HG03045 (cell line): ENCODE measurements at regions not wholly inside any gene's neighbourhood (a gene's known extent, or its start where the extent isn't known, plus 50 kb on each side); places are given as distances from the start of the nearest gene placed in this dataset.

Experiments
- ATAC-seq: cut with Tn5 transposase; IDR thresholded peaks from one replicate; pipeline ENCODE4 v1.9.1; 2021; ENCODE audit warnings: mild to moderate bottlenecking, moderate library complexity; ENCODE audit not compliant: unreplicated experiment

DNA sequence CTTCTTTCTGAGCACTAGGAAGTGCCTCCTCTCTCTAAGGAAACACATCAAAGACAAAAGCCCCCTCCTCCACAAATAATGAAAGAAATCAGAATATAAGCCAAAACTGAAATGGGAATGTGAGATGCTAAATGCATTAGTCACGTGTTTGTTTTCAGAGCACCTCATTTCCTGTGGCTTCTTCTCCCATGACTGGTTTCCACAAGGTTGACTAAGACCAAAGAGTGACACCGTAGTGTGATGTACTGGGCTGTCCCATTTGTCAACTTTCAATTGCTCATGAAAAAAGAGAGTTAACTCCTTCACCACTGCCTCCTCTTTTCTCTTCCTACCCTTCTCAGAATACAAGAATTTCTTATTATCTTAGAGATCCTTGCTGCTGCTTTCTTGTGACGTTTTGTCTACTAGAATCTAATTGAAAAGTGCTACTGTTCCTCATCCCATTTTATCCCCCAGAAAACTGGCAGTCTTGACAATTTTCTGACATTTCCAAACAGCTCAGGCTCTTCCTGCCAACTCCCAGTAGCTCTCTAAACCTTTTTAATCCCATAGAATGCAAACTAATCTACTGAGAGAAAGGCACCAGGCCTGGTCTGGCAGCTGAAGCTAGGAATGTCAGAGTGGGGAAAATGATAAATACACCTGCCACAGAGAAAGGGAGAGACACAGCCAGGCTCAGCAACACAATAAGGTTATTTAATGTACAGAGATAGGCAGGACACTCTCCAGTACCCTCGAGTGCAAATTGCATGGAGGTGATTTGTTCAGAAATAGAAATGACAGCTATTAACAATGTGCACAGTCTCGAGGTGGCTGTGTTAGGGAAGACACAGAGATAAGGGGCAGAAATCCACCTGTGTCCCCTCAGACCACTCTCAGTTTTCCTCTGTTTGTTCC is 671.7 kb upstream of the NRSN1 start:
- ATAC-seq, result no peak

DNA sequence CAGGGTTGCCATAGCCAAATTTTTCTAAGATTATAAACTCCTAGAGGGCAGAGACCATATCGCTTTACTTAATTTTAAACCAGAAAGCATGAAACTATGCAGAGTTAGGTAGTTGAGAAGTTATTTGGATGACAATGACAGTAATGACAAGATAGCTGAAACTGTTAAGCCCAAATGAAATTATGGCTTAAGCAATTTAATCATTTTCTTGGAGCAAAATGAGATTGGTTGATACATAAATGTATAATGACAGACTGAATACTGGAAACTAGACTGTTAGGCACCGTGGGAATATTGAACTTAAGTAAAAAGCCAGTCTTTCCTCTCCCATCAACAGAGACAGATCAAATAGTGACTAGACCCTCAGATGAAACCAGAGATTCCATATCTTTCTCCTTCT is 670.3 kb upstream of the NRSN1 start:
- no peak for ATAC-seq

GRCh38 chr6:23456396-23456795 is 669.6 kb upstream of the NRSN1 start:
- no peak for ATAC-seq

DNA sequence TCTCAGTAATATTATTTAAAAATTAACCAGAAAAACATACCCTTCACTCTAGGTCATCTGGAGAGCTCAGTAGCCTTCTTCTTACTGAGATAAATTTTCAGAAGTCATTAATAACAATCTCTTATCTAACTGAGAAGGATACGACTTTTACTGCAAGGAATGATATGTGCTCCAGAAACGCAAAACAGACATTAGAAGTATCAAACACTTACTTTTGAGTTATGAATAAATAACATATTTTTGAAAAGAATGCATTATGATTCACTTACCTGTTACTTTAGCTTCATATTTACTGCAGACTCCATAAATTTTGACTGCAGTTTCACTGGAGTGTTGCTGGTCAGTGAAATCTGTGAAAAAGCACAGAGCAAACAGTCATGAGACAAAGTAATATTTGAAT is 668.7 kb upstream of the NRSN1 start:
- no peak for ATAC-seq

- no peak for ATAC-seq
Measured at GRCh38 chr6:23465912-23466311, 660.1 kb upstream of the NRSN1 start.

GRCh38 chr6:23477586-23477985 is 648.4 kb upstream of the NRSN1 start:
- ATAC-seq, result no peak

DNA sequence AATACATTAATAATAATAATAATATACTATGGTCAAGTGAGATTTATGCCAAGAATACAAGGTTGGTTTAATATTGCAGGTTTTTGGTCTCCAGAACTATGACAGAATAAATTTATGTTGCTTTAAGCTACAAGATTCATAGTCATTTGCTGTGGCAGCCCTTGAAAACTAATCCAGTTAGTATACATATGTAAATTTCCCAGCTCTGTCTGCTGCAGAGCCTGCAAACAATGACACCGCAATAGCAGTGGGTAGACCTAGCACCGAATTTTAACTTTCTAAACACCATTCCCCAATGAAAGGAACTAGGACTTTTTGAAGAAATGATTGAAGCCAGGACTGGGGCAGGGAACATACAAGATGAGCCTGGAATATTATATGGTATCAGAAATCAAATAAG is 647.7 kb upstream of the NRSN1 start:
- no peak for ATAC-seq

- ATAC-seq, result no peak
Measured at GRCh38 chr6:23483896-23484295, 642.1 kb upstream of the NRSN1 start.

- ATAC-seq, result no peak
Measured at GRCh38 chr6:23494367-23494766, 631.6 kb upstream of the NRSN1 start.

DNA sequence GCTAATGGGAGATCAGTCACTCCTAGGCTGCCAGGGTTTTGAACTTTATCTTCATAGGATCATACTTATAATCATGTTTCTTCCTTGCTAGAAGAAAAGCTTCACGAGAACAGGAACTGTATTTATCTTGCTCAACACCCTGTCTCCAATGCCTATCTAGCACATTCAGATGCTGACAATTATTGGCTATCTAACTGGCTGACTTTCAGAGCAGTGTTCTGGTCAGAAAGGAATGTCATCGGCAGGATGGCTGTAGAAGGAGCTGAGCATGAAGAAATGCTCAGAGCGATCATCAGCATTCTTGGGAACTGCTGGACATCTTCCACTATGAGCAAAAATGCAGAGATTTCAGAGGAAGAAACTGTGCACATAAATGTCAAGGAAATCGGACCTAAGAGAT is 628.0 kb upstream of the NRSN1 start:
- no peak for ATAC-seq

- no peak for ATAC-seq
Measured at GRCh38 chr6:23499549-23499948, 626.5 kb upstream of the NRSN1 start.

DNA sequence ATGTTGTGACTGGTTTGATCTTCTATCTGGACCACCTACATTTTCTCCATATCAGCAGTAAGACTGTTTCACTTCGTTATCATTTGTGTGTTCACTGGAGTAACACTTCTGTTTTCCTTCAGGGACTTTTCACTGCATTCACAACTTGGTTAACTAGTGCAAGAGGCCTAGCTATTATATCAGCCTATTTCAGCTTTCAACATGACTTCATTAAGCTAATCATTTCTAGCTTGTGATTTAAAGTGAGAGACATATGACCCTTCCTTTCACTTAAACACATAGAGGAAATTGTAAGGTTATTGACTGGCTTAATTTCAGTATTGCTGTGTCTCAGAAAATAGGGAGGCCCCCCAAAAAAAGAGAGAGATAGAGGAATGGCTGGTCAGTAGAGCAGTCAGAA is 622.8 kb upstream of the NRSN1 start:
- ATAC-seq, result no peak

DNA sequence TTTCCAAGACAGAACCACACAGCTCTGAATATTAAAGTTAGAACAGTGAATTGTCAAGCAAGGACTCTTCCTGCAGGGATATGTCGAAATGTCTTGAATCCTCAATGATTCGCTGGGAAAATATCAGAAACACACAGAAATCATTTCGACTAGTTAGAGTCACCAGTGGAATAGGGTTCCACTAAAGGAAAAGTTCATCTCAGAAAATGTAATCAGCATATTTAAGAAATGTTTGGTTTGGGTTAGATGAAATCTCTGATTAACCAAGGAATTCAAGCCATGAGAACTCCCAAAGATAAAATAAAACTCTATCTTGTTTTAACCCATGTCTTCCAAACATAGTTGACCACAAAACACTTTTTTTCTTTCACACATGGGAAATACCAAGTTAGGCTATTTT is 621.0 kb upstream of the NRSN1 start:
- ATAC-seq, result no peak

- ATAC-seq, result no peak
Measured at GRCh38 chr6:23510778-23511510, 615.1 kb upstream of the NRSN1 start.

DNA sequence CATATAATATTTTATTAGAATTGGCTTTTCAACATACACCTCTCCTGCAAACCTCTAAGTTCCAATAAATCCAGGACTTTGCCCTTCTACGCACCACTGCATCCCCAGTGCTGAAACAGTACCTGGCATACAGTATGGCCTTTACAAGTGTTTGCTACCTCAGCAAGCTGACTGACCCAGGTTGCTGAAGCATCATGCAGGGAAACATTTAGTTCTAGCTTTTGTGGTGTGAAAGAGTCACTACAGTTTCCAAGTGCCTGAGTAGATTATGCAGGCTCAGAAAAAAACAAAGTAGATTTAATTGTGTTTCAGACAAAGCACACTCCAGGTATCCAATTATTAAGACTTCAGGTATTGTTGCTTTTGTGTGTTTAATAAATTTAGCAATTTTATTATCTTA is 614.2 kb upstream of the NRSN1 start:
- ATAC-seq, result no peak

DNA sequence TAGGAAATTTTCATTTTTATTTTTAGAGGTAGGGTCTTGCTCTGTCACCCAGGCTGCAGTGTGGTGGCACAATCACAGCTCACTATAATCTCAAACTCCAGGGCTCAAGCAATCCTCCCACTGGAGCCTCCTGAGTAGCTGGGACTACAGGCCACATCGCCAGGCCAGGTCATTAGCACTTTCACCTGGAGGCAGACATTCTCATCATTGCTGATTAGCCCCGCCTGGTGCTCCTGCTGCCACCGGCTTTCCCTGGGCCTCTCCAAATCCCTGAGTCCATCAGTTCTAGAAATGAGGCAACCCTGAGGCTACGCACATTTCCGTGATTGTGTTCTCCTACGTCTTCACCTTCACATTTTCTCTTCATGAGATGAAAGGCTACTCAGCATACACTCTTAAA is 607.7 kb upstream of the NRSN1 start:
- no peak for ATAC-seq

DNA sequence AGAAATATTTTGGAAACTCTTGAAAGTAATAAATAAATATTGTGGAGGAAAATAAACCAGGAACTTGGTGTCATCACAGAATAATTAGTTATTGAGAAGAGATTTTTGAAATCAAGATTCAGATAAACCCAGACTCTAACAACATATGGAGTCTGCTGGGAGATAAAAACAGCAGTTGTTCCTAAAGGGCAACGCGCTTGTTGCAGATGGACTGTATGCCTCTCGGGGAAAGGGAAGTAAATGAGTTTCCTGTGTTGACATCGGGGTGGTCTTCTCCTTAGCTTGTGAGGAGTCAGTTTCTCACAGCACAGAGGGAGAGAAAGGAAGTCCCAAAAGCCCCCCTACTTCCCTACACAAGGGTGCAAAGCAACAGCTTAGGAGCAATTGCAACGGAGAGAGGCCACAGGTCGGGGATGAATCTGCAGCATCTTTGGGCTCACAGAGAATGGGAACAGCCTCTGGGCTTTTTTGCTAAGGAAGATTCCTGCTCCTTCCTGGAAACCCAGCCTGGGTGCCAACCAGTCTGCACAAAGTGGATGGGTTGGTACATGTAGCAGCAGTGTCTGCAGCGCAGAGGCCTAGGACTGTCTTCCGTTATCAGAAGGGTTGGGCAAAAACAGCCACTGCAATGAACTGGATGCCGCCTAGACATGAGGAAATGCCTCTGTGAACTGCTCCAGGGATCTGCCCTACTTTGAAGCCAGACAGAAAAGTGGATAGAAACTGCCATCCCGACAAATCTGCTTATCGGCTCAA is 603.0 kb upstream of the NRSN1 start:
- no peak for ATAC-seq

DNA sequence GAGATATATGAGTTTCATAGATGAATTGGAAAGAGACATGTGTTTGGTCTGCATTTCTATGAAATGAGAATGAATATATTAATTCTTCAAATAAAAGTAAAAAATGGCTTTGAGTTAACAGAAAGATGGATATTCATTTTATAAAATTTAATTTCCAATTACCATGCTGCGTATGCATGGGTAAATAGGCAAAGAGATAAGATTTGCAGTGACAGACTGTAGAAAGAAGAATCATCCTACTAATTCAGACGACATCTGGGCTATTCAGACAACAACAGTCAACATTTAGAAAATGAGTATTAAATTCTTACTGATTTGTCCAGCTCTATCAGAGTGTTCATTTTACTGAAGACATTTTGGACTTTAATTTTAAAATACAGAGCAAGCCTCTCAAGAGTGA is 602.2 kb upstream of the NRSN1 start:
- no peak for ATAC-seq

DNA sequence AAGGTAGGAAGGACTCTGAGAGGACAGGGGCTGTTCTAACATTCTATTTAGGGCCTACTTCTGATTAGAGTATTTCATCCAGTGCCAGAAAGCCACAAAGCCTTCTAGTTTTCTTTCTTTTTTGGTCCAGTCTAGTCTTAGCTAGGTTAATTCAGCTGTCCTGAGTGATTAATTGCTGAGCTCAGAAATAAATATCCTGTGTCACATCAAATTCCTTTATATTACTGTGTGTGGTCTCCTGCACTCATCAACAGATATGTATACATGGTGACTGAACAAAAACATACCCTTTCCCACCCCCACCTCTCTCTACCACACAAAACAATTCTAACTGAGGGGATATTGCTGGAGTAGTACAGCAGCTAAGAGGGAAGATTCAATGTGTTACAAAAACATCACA is 601.5 kb upstream of the NRSN1 start:
- no peak for ATAC-seq

GRCh38 chr6:23526526-23526925 is 599.5 kb upstream of the NRSN1 start:
- ATAC-seq, result no peak

GRCh38 chr6:23529902-23530301 is 596.1 kb upstream of the NRSN1 start:
- ATAC-seq, result no peak

GRCh38 chr6:23531666-23532065 is 594.3 kb upstream of the NRSN1 start:
- ATAC-seq, result no peak
